Right atrium auricular region (tissue), 2 donors: ENCODE measurements at regions not wholly inside any gene's neighbourhood (a gene's known extent, or its start where the extent isn't known, plus 50 kb on each side); places are given as distances from the start of the nearest gene placed in this dataset.

Experiments
- DNase-seq: peaks from one replicate; pipeline ENCODE4 v3.0.0-alpha.2; 2019; ENCODE audit warnings: low spot score
- H3K27ac ChIP-seq, 2 donors: fragments of 200-600 bp; sonication (generic); 1 replicate in 1 of 2; 2 replicates in 1 of 2; pipeline ENCODE4 v1.5.1; 2016 to 2019
- H3K27me3 ChIP-seq, 2 donors: fragments of 200-600 bp; sonication (generic); one replicate each; pipeline versions ENCODE4 v1.5.1 to v1.6.0; 2017 to 2019
- H3K36me3 ChIP-seq: fragments of 200-600 bp; sonication (generic); one replicate; pipeline ENCODE4 v1.5.1; 2016
- H3K4me1 ChIP-seq, 2 donors: fragments of 200-600 bp; sonication (generic); one replicate each; pipeline versions ENCODE4 v1.5.1 to v1.6.0; 2017 to 2019
- H3K4me3 ChIP-seq, 2 donors: fragments of 200-600 bp; sonication (generic); 1 replicate in 1 of 2; 2 replicates in 1 of 2; pipeline ENCODE4 v1.5.1; 2017 to 2019; ENCODE audit warnings: mild to moderate bottlenecking in 1 of 2, moderate library complexity in 1 of 2
- H3K9me3 ChIP-seq, 2 donors: fragments of 200-600 bp; sonication (generic); one replicate each; pipeline ENCODE4 v1.5.1; 2019
- CTCF ChIP-seq, 2 donors: fragments of 200-600 bp; sonication (generic); IDR thresholded peaks; one replicate each; pipeline ENCODE4 v1.5.1; 2019; ENCODE audit warnings: antibody characterized with exemption in 2 of 2

GRCh38 chr14:71320107-71320733 lies 413.0 kb downstream of the PCNX1 start, which contains the start of gene SIPA1L1:
SIPA1L1 (plus strand) TSS chr14:71320476.
- Histone ChIP-seq H3K27me3 (no peaks in the 10 kb centered on the region), H3K4me1 (peaks cover 0 to 5% of the 10 kb centered on the region in 2 donors), H3K36me3 (no peaks in the 10 kb centered on the region), H3K4me3 (peak within 1 kb of the TSS; percentile 65 to 93), H3K27ac (peak within 1 kb of the TSS; percentile 90 to 93), H3K9me3 (no peaks in the 10 kb centered on the region)
- no peak for TF ChIP-seq CTCF (IDR thresholded peaks at IDR 0.05)
- peak; percentile 97 for DNase-seq

GRCh38 chr14:71320734-71321573 lies 413.7 kb downstream of the PCNX1 start:
- no peaks in the 10 kb centered on the region for H3K9me3 ChIP-seq
- DNase-seq, result no peak

GRCh38 chr14:71321574-71322315 lies 414.5 kb downstream of the PCNX1 start:
- DNase-seq, result no peak
- Histone ChIP-seq H3K9me3 (no peaks in the 10 kb centered on the region), H3K4me1 (peaks cover 0 to 5% of the 10 kb centered on the region in 2 donors), H3K4me3 (peak overlapping the region; percentile 65 to 93), H3K36me3 (no peaks in the 10 kb centered on the region), H3K27me3 (no peaks in the 10 kb centered on the region), H3K27ac (peak overlapping the region; percentile 90 to 93)
- no peak for TF ChIP-seq CTCF (IDR thresholded peaks at IDR 0.05)

More at GRCh38 chr14:71320734-71321573, 413.7 kb downstream of the PCNX1 start:
- no peaks in the 10 kb centered on the region for H3K27me3 ChIP-seq
- peak overlapping the region; percentile 90 to 93 for H3K27ac ChIP-seq
- H3K4me3 ChIP-seq, result peak overlapping the region; percentile 65 to 93
- TF ChIP-seq CTCF (IDR thresholded peaks at IDR 0.05), result no peak
- peaks cover 0 to 5% of the 10 kb centered on the region in 2 donors for H3K4me1 ChIP-seq
- H3K36me3 ChIP-seq, result no peaks in the 10 kb centered on the region

- Histone ChIP-seq H3K4me3 (no peak overlapping the region), H3K4me1 (peaks cover 0 to 5% of the 10 kb centered on the region in 2 donors), H3K27me3 (no peaks in the 10 kb centered on the region), H3K36me3 (no peaks in the 10 kb centered on the region), H3K9me3 (no peaks in the 10 kb centered on the region), H3K27ac (no peak overlapping the region)
- peak in 1 of 2 donors; percentile 63 for TF ChIP-seq CTCF (IDR thresholded peaks at IDR 0.05)
- DNase-seq, result no peak
These were observed 415.5 kb downstream of the PCNX1 start for GRCh38 chr14:71322655-71323250.

GRCh38 chr14:71324767-71325272 lies 417.6 kb downstream of the PCNX1 start:
- no peaks in the 10 kb centered on the region for H3K27me3 ChIP-seq
- H3K4me3 ChIP-seq, result no peak overlapping the region
- no peak for TF ChIP-seq CTCF (IDR thresholded peaks at IDR 0.05)
- no peaks in the 10 kb centered on the region for H3K36me3 ChIP-seq
- no peak for DNase-seq
- no peak overlapping the region for H3K27ac ChIP-seq
- H3K9me3 ChIP-seq, result no peaks in the 10 kb centered on the region
- H3K4me1 ChIP-seq, result peaks cover 0 to 1% of the 10 kb centered on the region in 2 donors
